Thyroid gland (tissue), 4 donors: ENCODE measurements at regions not wholly inside any gene's neighbourhood (a gene's known extent, or its start where the extent isn't known, plus 50 kb on each side); places are given as distances from the start of the nearest gene placed in this dataset.
"Not testable (repeated sequence)": the region's sequence is repeated elsewhere in the genome, so short reads cannot be mapped to it uniquely, and the experiment has no call there.

Experiments
- CTCF ChIP-seq, 6 experiments: fragments of 200-600 bp in 3 of 6; fragments of 450-650 bp in 3 of 6; sonication (generic) in 3 of 6; IDR thresholded peaks; one replicate each; pipeline ENCODE4 v1.5.1; 2016 to 2019; ENCODE audit warnings: antibody characterized with exemption in 6 of 6, mild to moderate bottlenecking in 2 of 6, inconsistent platforms in 1 of 6, moderate library complexity in 1 of 6
- POLR2A ChIP-seq, 2 donors: fragments of 450-650 bp; IDR thresholded peaks; one replicate each; pipeline ENCODE4 v1.6.1; 2017; ENCODE audit warnings: antibody characterized with exemption in 2 of 2, mild to moderate bottlenecking in 2 of 2, moderate library complexity in 1 of 2

- TF ChIP-seq CTCF, POLR2A (IDR thresholded peaks at IDR 0.05): not testable (repeated sequence)
These were observed 65.1 kb upstream of the ZNF717 start for GRCh38 chr3:75850301-75851008.
